ENCODE measurements at regions not wholly inside any gene's neighbourhood (a gene's known extent, or its start where the extent isn't known, plus 50 kb on each side); places are given as distances from the start of the nearest gene placed in this dataset.
"Not testable (repeated sequence)": the region's sequence is repeated elsewhere in the genome, so short reads cannot be mapped to it uniquely, and the experiment has no call there.

- no peak for DNase-seq (ENCODE audit: low read depth)
- no peak overlapping the region for H3K4me3 ChIP-seq (ENCODE audit: low read length)
- no peak for TF ChIP-seq CTCF (IDR thresholded peaks at IDR 0.05; ENCODE audit: insufficient read depth, low read depth, low read length, missing control alignments)
These were observed 87.1 kb downstream of the ALG10 start for GRCh38 chr12:34109390-34109789.

GRCh38 chr12:34109909-34110531 lies 87.7 kb downstream of the ALG10 start:
- H3K4me3 ChIP-seq (ENCODE audit: low read length); DNase-seq (ENCODE audit: low read depth): not testable (repeated sequence)

GRCh38 chr12:34119366-34119765 lies 97.1 kb downstream of the ALG10 start:
- TF ChIP-seq CTCF (IDR thresholded peaks at IDR 0.05; ENCODE audit: insufficient read depth, low read depth, low read length, missing control alignments) = no peak
- H3K4me3 ChIP-seq (ENCODE audit: low read length) = no peak overlapping the region
- no peak for DNase-seq (ENCODE audit: low read depth)

- DNase-seq (ENCODE audit: low read depth) = peak; percentile 14
- no peak for TF ChIP-seq CTCF (IDR thresholded peaks at IDR 0.05; ENCODE audit: insufficient read depth, low read depth, low read length, missing control alignments)
- H3K4me3 ChIP-seq (ENCODE audit: low read length) = no peak overlapping the region
These were observed 99.1 kb downstream of the ALG10 start for GRCh38 chr12:34121360-34121759.

- DNase-seq (ENCODE audit: low read depth) = peak; percentile 57
- not testable (repeated sequence) for H3K4me3 ChIP-seq (ENCODE audit: low read length)
- peak; percentile 70 for TF ChIP-seq CTCF (IDR thresholded peaks at IDR 0.05; ENCODE audit: insufficient read depth, low read depth, low read length, missing control alignments)
These were observed 100.8 kb downstream of the ALG10 start for GRCh38 chr12:34123092-34123491.

- DNase-seq (ENCODE audit: low read depth) = no peak
- no peak for TF ChIP-seq CTCF (IDR thresholded peaks at IDR 0.05; ENCODE audit: insufficient read depth, low read depth, low read length, missing control alignments)
- no peak overlapping the region for H3K4me3 ChIP-seq (ENCODE audit: low read length)
These were observed 102.3 kb downstream of the ALG10 start for GRCh38 chr12:34124608-34125007.

GRCh38 chr12:34126239-34126641 lies 103.9 kb downstream of the ALG10 start:
- DNase-seq (ENCODE audit: low read depth) = no peak
- no peak overlapping the region for H3K4me3 ChIP-seq (ENCODE audit: low read length)
- no peak for TF ChIP-seq CTCF (IDR thresholded peaks at IDR 0.05; ENCODE audit: insufficient read depth, low read depth, low read length, missing control alignments)
